Aorta (tissue), 5 donors: ENCODE measurements at regions not wholly inside any gene's neighbourhood (a gene's known extent, or its start where the extent isn't known, plus 50 kb on each side); places are given as distances from the start of the nearest gene placed in this dataset.

Source experiments
- ATAC-seq: fragments of 200-7000 bp; cut with Tn5 transposase; one replicate; pipeline ENCODE4 v1.9.1; 2022; ENCODE audit warnings: moderate library complexity; ENCODE audit not compliant: low FRiP score
- DNase-seq, 2 donors: peaks; one replicate each; pipeline ENCODE4 v3.0.0-alpha.2; 2020
- H3K27ac ChIP-seq, 2 donors: one replicate each; pipeline ENCODE4 v1.5.1; 2013; ENCODE audit warnings: low read length in 2 of 2, mild to moderate bottlenecking in 2 of 2, moderate library complexity in 2 of 2, control low read depth in 1 of 2, inconsistent platforms in 1 of 2, low read depth in 1 of 2
- H3K27me3 ChIP-seq, 2 donors: one replicate each; pipeline ENCODE4 v1.6.1; 2013; ENCODE audit warnings: control low read depth in 1 of 2, low read length in 1 of 2, mild to moderate bottlenecking in 1 of 2, moderate library complexity in 1 of 2; ENCODE audit not compliant: insufficient read depth in 2 of 2, control insufficient read depth in 1 of 2
- H3K36me3 ChIP-seq, 2 donors: one replicate each; pipeline ENCODE4 v1.6.1; 2013; ENCODE audit warnings: control low read depth in 1 of 2, low read length in 1 of 2, mild to moderate bottlenecking in 1 of 2; ENCODE audit not compliant: insufficient read depth in 2 of 2, control insufficient read depth in 1 of 2
- H3K4me1 ChIP-seq, 2 donors: one replicate each; pipeline ENCODE4 v1.6.1; 2013; ENCODE audit warnings: low read length in 2 of 2, control low read depth in 1 of 2, mild to moderate bottlenecking in 1 of 2, moderate library complexity in 1 of 2; ENCODE audit not compliant: insufficient read depth in 2 of 2, control insufficient read depth in 1 of 2
- H3K4me3 ChIP-seq, 2 donors: one replicate each; pipeline ENCODE4 v1.5.1; 2013; ENCODE audit warnings: low read length in 2 of 2, control low read depth in 1 of 2, mild to moderate bottlenecking in 1 of 2
- H3K9me3 ChIP-seq: one replicate; pipeline ENCODE4 v1.6.1; 2013; ENCODE audit warnings: mild to moderate bottlenecking, low read length; ENCODE audit not compliant: control insufficient read depth
- WGBS, 2 donors: extraction: QIAGEN DNeasy Blood & Tissue Kit; methylation state at CpG; one replicate each; pipeline ENCODE4 v1.1.7; 2013; 5-methylcytosine and 5-hydroxymethylcytosine counted together
- intact Hi-C, 2 donors: fragments of 100-400 bp; cut with DNase I; formaldehyde crosslinking; loops; one replicate each; pipeline versions ENCODE4 v1.14.2 to v1.15.0; 2022
- donor health status: healthy with polysubstance abuse.
- donor health status: Bipolar disorder and iron deficiency.
- donor health status: DM: no; HTN: no; CAD: no.
- donor health status: DM: no; HTN: no; CAD: no.
- donor health status: DM: yes; HTN: yes; CAD: no.

GRCh38 chr6:87806099-87806498 lies 104.1 kb upstream of the AKIRIN2 start:
- no peaks in the 10 kb centered on the region for H3K36me3 ChIP-seq
- no peak overlapping the region for H3K4me3 ChIP-seq
- no peaks in the 10 kb centered on the region for H3K4me1 ChIP-seq
- ATAC-seq (no peak), DNase-seq (no peak)
- H3K27me3 ChIP-seq = peaks cover 0 to 3% of the 10 kb centered on the region in 2 donors
- H3K9me3 ChIP-seq = no peaks in the 10 kb centered on the region
- intact Hi-C loops = no loop called here
- WGBS, 2 donors = 33 to 36% methylated on average over 1 of the region's 1 CpG
- no peak overlapping the region for H3K27ac ChIP-seq

DNA sequence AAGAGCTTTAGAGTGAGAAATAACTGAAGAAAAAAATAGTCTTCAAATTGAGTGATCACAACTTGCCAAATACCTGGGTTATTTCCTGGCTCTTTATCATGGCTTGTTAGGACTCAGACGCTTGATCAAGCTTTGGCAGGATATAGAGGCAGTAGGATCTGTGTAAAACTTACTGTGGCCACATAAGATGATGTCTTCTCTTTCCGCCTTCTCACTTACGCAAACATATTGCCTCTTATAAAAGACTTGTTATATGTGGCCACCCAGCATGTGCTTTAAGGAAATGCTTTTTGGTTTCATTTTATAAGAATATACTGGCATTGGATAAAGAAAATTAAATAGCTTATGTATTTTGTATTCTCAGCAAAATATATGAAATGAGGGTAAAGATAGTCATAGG lies 101.8 kb upstream of the AKIRIN2 start:
- intact Hi-C loops = no loop called here
- DNase-seq (no peak), ATAC-seq (no peak)
- H3K4me3 ChIP-seq = no peak overlapping the region
- 76 to 82% methylated on average over 3 of the region's 3 CpGs for WGBS, 2 donors
- H3K27ac ChIP-seq = no peak overlapping the region
- peaks cover 0 to 3% of the 10 kb centered on the region in 2 donors for H3K27me3 ChIP-seq
- H3K4me1 ChIP-seq = no peaks in the 10 kb centered on the region
- no peaks in the 10 kb centered on the region for H3K9me3 ChIP-seq
- no peaks in the 10 kb centered on the region for H3K36me3 ChIP-seq

GRCh38 chr6:87799651-87800050 lies 97.6 kb upstream of the AKIRIN2 start:
- DNase-seq (no peak), ATAC-seq (no peak)
- Histone ChIP-seq H3K4me3 (no peak overlapping the region), H3K9me3 (no peaks in the 10 kb centered on the region), H3K27me3 (no peaks in the 10 kb centered on the region), H3K27ac (no peak overlapping the region), H3K36me3 (no peaks in the 10 kb centered on the region), H3K4me1 (no peaks in the 10 kb centered on the region)
- 77 to 78% methylated on average over 6 of the region's 6 CpGs for WGBS, 2 donors
- intact Hi-C loops = no loop called here

DNA sequence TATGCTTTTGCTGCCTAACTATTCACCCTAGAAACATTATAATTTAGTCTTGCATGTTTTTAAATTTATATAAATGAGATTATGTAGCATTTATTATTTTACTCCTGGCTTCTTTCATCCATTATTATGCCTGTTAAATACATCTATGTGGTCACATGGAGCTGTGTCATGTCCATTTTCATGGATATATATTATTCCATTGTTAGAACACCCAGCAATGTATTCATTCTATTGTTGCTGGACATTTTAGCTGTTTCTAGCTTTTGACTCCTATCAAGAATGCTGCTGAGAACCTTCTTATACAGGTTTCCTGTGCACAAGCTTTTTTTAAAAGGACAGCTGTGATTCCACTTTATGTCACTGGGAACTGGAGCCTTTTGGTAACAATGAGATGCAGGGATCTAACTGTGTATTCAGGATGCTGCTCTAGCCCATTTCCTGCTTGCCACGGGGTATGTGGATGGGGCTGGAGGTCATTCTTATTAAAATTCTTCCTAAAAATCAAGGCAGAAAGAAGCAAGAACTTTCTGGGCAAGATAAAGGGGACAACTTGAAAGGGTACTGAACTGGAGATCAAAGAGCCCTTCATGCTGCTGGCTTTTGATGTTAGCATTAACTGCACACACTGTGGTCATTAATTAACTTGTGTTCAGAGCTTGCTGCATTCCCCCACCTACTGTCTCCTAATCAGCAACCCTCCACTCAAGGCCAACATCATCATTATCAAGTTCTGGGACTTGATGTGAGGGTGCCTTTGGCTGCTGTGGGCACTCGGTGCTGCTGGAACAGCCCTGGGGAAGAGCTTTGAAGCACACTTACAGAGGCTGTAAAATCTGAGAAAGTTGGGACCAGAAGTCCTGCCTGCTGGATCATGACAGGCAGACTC lies 96.6 kb upstream of the AKIRIN2 start:
- DNase-seq (no peak), ATAC-seq (no peak)
- Histone ChIP-seq H3K4me3 (no peak overlapping the region), H3K9me3 (no peaks in the 10 kb centered on the region), H3K36me3 (no peaks in the 10 kb centered on the region), H3K4me1 (no peaks in the 10 kb centered on the region), H3K27me3 (no peaks in the 10 kb centered on the region), H3K27ac (no peak overlapping the region)
- 30 to 31% methylated on average over 2 of the region's 2 CpGs for WGBS, 2 donors
- intact Hi-C loops = no loop called here

- no peaks in the 10 kb centered on the region for H3K27me3 ChIP-seq
- H3K4me3 ChIP-seq = no peak overlapping the region
- no peaks in the 10 kb centered on the region for H3K36me3 ChIP-seq
- DNase-seq (no peak), ATAC-seq (no peak)
- no peak overlapping the region for H3K27ac ChIP-seq
- WGBS, 2 donors = 85 to 86% methylated on average over 11 of the region's 11 CpGs
- H3K4me1 ChIP-seq = no peaks in the 10 kb centered on the region
- H3K9me3 ChIP-seq = no peaks in the 10 kb centered on the region
- intact Hi-C loops = no loop called here
These were observed 93.2 kb upstream of the AKIRIN2 start for GRCh38 chr6:87794922-87795885.

- 80 to 85% methylated on average over 2 of the region's 2 CpGs for WGBS, 2 donors
- intact Hi-C loops = no loop called here
- Histone ChIP-seq H3K27ac (no peak overlapping the region), H3K27me3 (no peaks in the 10 kb centered on the region), H3K9me3 (no peaks in the 10 kb centered on the region), H3K4me1 (no peaks in the 10 kb centered on the region), H3K4me3 (no peak overlapping the region), H3K36me3 (no peaks in the 10 kb centered on the region)
- DNase-seq (no peak), ATAC-seq (no peak)
These were observed 91.3 kb upstream of the AKIRIN2 start for GRCh38 chr6:87793315-87793714.

DNA sequence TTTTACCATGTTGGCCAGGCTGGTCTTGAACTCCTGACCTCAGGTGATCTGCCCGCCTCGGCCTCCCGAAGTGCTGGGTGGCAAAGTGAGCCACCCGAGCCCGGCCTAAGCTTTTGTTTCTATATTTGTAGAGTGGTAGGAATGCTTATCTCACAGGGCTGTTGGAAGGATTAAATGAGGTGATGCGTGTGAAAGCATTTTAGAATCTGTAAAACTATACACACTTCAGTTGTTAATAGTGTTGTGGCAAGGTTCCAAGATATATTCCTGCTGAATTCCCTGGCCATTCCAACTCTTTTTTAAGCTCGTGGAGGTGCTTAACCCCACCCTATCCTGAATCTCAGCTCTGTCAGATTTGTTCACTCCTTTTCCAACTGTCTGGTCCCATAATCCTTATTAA lies 89.9 kb upstream of the AKIRIN2 start:
- Histone ChIP-seq H3K36me3 (no peaks in the 10 kb centered on the region), H3K9me3 (no peaks in the 10 kb centered on the region), H3K27ac (no peak overlapping the region), H3K4me3 (no peak overlapping the region), H3K27me3 (no peaks in the 10 kb centered on the region), H3K4me1 (no peaks in the 10 kb centered on the region)
- WGBS, 2 donors = 36 to 45% methylated on average over 7 of the region's 7 CpGs
- ATAC-seq (no peak), DNase-seq (no peak)
- intact Hi-C loops = no loop called here

- DNase-seq = no peak
- WGBS, 2 donors = 83 to 87% methylated on average over 6 of the region's 6 CpGs
- no peak overlapping the region for H3K4me3 ChIP-seq
- no peak overlapping the region for H3K27ac ChIP-seq
- H3K9me3 ChIP-seq = no peaks in the 10 kb centered on the region
- H3K27me3 ChIP-seq = no peaks in the 10 kb centered on the region
- ATAC-seq = no peak
- intact Hi-C loops = no loop called here
- no peaks in the 10 kb centered on the region for H3K36me3 ChIP-seq
- no peaks in the 10 kb centered on the region for H3K4me1 ChIP-seq
These were observed 89.5 kb upstream of the AKIRIN2 start for GRCh38 chr6:87791485-87791884.
